T-helper 1 cell treated with Interleukin-12 subunit alpha and Interleukin-12 subunit beta and Interleukin-4 antibody, amounts not matched to agents 30 μg/mL and 1 μg/mL, for 36 hours (primary cell): ENCODE measurements at regions not wholly inside any gene's neighbourhood (a gene's known extent, or its start where the extent isn't known, plus 50 kb on each side); places are given as distances from the start of the nearest gene placed in this dataset.

Source experiments
- H3K27ac Mint-ChIP-seq: one replicate; pipeline ENCODE4 v1.8.0; 2021; ENCODE audit warnings: mild to moderate bottlenecking, mixed read lengths
- H3K27me3 Mint-ChIP-seq: one replicate; pipeline ENCODE4 v1.8.0; 2021; ENCODE audit warnings: low read depth, mixed read lengths
- H3K36me3 Mint-ChIP-seq: one replicate; pipeline ENCODE4 v1.8.0; 2021; ENCODE audit warnings: low read depth, mixed read lengths
- H3K4me1 Mint-ChIP-seq: one replicate; pipeline ENCODE4 v1.8.0; 2021; ENCODE audit warnings: low read depth, mixed read lengths
- H3K4me3 Mint-ChIP-seq: one replicate; pipeline ENCODE4 v1.8.0; 2021; ENCODE audit warnings: mild to moderate bottlenecking, moderate library complexity, mixed read lengths
- H3K9me3 Mint-ChIP-seq: one replicate; pipeline ENCODE4 v1.8.0; 2021; ENCODE audit warnings: mixed read lengths

- Mint-ChIP-seq H3K27me3 (no peaks in the 10 kb centered on the region), H3K4me1 (peaks cover 36% of the 10 kb centered on the region), H3K9me3 (peaks cover 9% of the 10 kb centered on the region)
These were observed 197.2 kb upstream of the PLEKHG7 start for GRCh38 chr12:92505254-92506231.

GRCh38 chr12:92504594-92504981 lies 198.2 kb upstream of the PLEKHG7 start:
- Mint-ChIP-seq H3K4me1 (peaks cover 36% of the 10 kb centered on the region), H3K27me3 (no peaks in the 10 kb centered on the region), H3K27ac (no peak overlapping the region), H3K4me3 (no peak overlapping the region), H3K9me3 (peaks cover 1% of the 10 kb centered on the region), H3K36me3 (peaks cover 10% of the 10 kb centered on the region)

More at GRCh38 chr12:92505254-92506231, 197.2 kb upstream of the PLEKHG7 start:
- Mint-ChIP-seq H3K36me3 (peaks cover 15% of the 10 kb centered on the region), H3K27ac (peak overlapping the region; percentile 96), H3K4me3 (peak overlapping the region; percentile 85)

- Mint-ChIP-seq H3K27ac (no peak overlapping the region), H3K4me1 (peaks cover 36% of the 10 kb centered on the region), H3K4me3 (no peak overlapping the region), H3K36me3 (peaks cover 10% of the 10 kb centered on the region), H3K27me3 (no peaks in the 10 kb centered on the region), H3K9me3 (no peaks in the 10 kb centered on the region)
These were observed 198.7 kb upstream of the PLEKHG7 start for GRCh38 chr12:92503971-92504593.

GRCh38 chr12:92503029-92503931 lies 199.5 kb upstream of the PLEKHG7 start:
- H3K27ac Mint-ChIP-seq: peak overlapping the region; percentile 72
- no peaks in the 10 kb centered on the region for H3K27me3 Mint-ChIP-seq
- peaks cover 36% of the 10 kb centered on the region for H3K4me1 Mint-ChIP-seq
- peak overlapping the region; percentile 51 for H3K4me3 Mint-ChIP-seq
- H3K36me3 Mint-ChIP-seq: peaks cover 10% of the 10 kb centered on the region
- H3K9me3 Mint-ChIP-seq: no peaks in the 10 kb centered on the region

- peak overlapping the region; percentile 72 for H3K27ac Mint-ChIP-seq
- no peaks in the 10 kb centered on the region for H3K9me3 Mint-ChIP-seq
- H3K27me3 Mint-ChIP-seq: no peaks in the 10 kb centered on the region
- H3K4me1 Mint-ChIP-seq: peaks cover 36% of the 10 kb centered on the region
- peak overlapping the region; percentile 51 for H3K4me3 Mint-ChIP-seq
- H3K36me3 Mint-ChIP-seq: peaks cover 8% of the 10 kb centered on the region
These were observed 200.3 kb upstream of the PLEKHG7 start for GRCh38 chr12:92502417-92503028.

- Mint-ChIP-seq H3K27me3 (no peaks in the 10 kb centered on the region), H3K27ac (no peak overlapping the region)
These were observed 206.0 kb upstream of the PLEKHG7 start for GRCh38 chr12:92496790-92497189.

GRCh38 chr12:92495108-92495507 lies 207.7 kb upstream of the PLEKHG7 start:
- H3K27me3 Mint-ChIP-seq: no peaks in the 10 kb centered on the region
- H3K4me3 Mint-ChIP-seq: no peak overlapping the region
- H3K36me3 Mint-ChIP-seq: peaks cover 5% of the 10 kb centered on the region
- peaks cover 18% of the 10 kb centered on the region for H3K9me3 Mint-ChIP-seq
- H3K4me1 Mint-ChIP-seq: peaks cover 6% of the 10 kb centered on the region
- no peak overlapping the region for H3K27ac Mint-ChIP-seq

More at GRCh38 chr12:92496790-92497189, 206.0 kb upstream of the PLEKHG7 start:
- Mint-ChIP-seq H3K9me3 (peaks cover 14% of the 10 kb centered on the region), H3K4me1 (peaks cover 8% of the 10 kb centered on the region), H3K4me3 (no peak overlapping the region), H3K36me3 (peaks cover 5% of the 10 kb centered on the region)

- H3K27ac Mint-ChIP-seq: no peak overlapping the region
- no peak overlapping the region for H3K4me3 Mint-ChIP-seq
- peaks cover 5% of the 10 kb centered on the region for H3K36me3 Mint-ChIP-seq
- peaks cover 11% of the 10 kb centered on the region for H3K4me1 Mint-ChIP-seq
- H3K9me3 Mint-ChIP-seq: peaks cover 18% of the 10 kb centered on the region
- no peaks in the 10 kb centered on the region for H3K27me3 Mint-ChIP-seq
These were observed 209.0 kb upstream of the PLEKHG7 start for GRCh38 chr12:92493816-92494215.

- H3K4me1 Mint-ChIP-seq: peaks cover 19% of the 10 kb centered on the region
These were observed 209.8 kb upstream of the PLEKHG7 start for GRCh38 chr12:92492995-92493394.

GRCh38 chr12:92492291-92492690 lies 210.5 kb upstream of the PLEKHG7 start:
- H3K4me3 Mint-ChIP-seq: no peak overlapping the region
- H3K27ac Mint-ChIP-seq: no peak overlapping the region
- peaks cover 18% of the 10 kb centered on the region for H3K9me3 Mint-ChIP-seq
- peaks cover 6% of the 10 kb centered on the region for H3K36me3 Mint-ChIP-seq
- peaks cover 19% of the 10 kb centered on the region for H3K4me1 Mint-ChIP-seq
- no peaks in the 10 kb centered on the region for H3K27me3 Mint-ChIP-seq

More at GRCh38 chr12:92492995-92493394, 209.8 kb upstream of the PLEKHG7 start:
- Mint-ChIP-seq H3K27me3 (no peaks in the 10 kb centered on the region), H3K27ac (no peak overlapping the region), H3K4me3 (no peak overlapping the region), H3K36me3 (peaks cover 6% of the 10 kb centered on the region), H3K9me3 (peaks cover 18% of the 10 kb centered on the region)

- H3K36me3 Mint-ChIP-seq: peaks cover 8% of the 10 kb centered on the region
- no peak overlapping the region for H3K4me3 Mint-ChIP-seq
- H3K27ac Mint-ChIP-seq: no peak overlapping the region
- peaks cover 13% of the 10 kb centered on the region for H3K9me3 Mint-ChIP-seq
- H3K4me1 Mint-ChIP-seq: peaks cover 31% of the 10 kb centered on the region
- no peaks in the 10 kb centered on the region for H3K27me3 Mint-ChIP-seq
These were observed 213.0 kb upstream of the PLEKHG7 start for GRCh38 chr12:92489781-92490180.

- H3K27me3 Mint-ChIP-seq: no peaks in the 10 kb centered on the region
- peaks cover 28% of the 10 kb centered on the region for H3K4me1 Mint-ChIP-seq
- H3K36me3 Mint-ChIP-seq: peaks cover 6% of the 10 kb centered on the region
- H3K27ac Mint-ChIP-seq: peak overlapping the region; percentile 41
- peaks cover 9% of the 10 kb centered on the region for H3K9me3 Mint-ChIP-seq
- no peak overlapping the region for H3K4me3 Mint-ChIP-seq
These were observed 214.1 kb upstream of the PLEKHG7 start for GRCh38 chr12:92488735-92489134.

GRCh38 chr12:92487138-92487485 lies 215.7 kb upstream of the PLEKHG7 start:
- peaks cover 3% of the 10 kb centered on the region for H3K36me3 Mint-ChIP-seq
- H3K27me3 Mint-ChIP-seq: no peaks in the 10 kb centered on the region
- no peak overlapping the region for H3K4me3 Mint-ChIP-seq
- no peak overlapping the region for H3K27ac Mint-ChIP-seq
- H3K9me3 Mint-ChIP-seq: peaks cover 8% of the 10 kb centered on the region
- peaks cover 24% of the 10 kb centered on the region for H3K4me1 Mint-ChIP-seq
